HFFc6 (cell line): ENCODE measurements at regions not wholly inside any gene's neighbourhood (a gene's known extent, or its start where the extent isn't known, plus 50 kb on each side); places are given as distances from the start of the nearest gene placed in this dataset.

Experiments
- DNase-seq: peaks from one replicate; pipeline ENCODE4 v3.0.0-alpha.2; 2018
- H3K27ac Mint-ChIP-seq: 2 replicates; pipeline ENCODE4 v1.8.0; 2020; ENCODE audit warnings: mild to moderate bottlenecking, mixed read lengths
- H3K27me3 Mint-ChIP-seq: 2 replicates; pipeline ENCODE4 v1.8.0; 2021; ENCODE audit warnings: mild to moderate bottlenecking, moderate library complexity, mixed read lengths; ENCODE audit not compliant: insufficient read depth
- H3K36me3 Mint-ChIP-seq: 2 replicates; pipeline ENCODE4 v1.8.0; 2021; ENCODE audit warnings: low read depth, mixed read lengths
- H3K4me1 Mint-ChIP-seq: 2 replicates; pipeline ENCODE4 v1.8.0; 2020; ENCODE audit warnings: low read depth, mixed read lengths
- H3K4me3 Mint-ChIP-seq: 2 replicates; pipeline ENCODE4 v1.8.0; 2020; ENCODE audit warnings: mild to moderate bottlenecking, moderate library complexity, mixed read lengths
- H3K9me3 Mint-ChIP-seq: 2 replicates; pipeline ENCODE4 v1.8.0; 2020; ENCODE audit warnings: mild to moderate bottlenecking, mixed read lengths
- TF ChIP-seq, protein P1 (sequence below): fragments of 200-600 bp; sonication (generic); IDR thresholded peaks from 2 replicates; pipeline ENCODE4 v1.5.0; 2021; ENCODE audit warnings: antibody characterized with exemption, mild to moderate bottlenecking

DNA sequence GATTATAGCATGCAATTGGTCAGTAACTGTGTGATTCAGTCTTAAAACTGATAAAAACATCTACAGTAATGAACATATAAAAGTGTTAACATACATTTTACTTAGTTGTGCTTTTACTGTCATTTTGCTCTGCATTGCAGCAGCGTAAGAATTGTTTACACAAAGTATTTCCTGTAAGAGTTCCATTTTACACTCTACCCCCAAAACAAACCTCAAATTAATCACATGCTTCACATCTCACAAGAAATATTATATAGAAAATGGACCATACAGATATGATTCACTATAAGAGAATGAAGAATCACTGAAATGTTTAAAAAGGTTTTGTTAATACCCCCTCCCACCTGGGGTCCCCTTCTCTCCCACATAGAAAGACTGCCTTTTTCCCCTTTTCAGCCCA is 225.9 kb upstream of the LRRN1 start:
- Mint-ChIP-seq H3K27me3 (no peaks in the 10 kb centered on the region; the same call in 1 of the 2 replicates), H3K4me1 (no peaks in the 10 kb centered on the region), H3K36me3 (0 out of 2 replicates have a peak, but pooled peaks cover 1% of the 10 kb centered on the region), H3K27ac (no peak overlapping the region), H3K4me3 (no peak overlapping the region), H3K9me3 (peaks cover 33% of the 10 kb centered on the region)
- TF ChIP-seq, protein P1, sequence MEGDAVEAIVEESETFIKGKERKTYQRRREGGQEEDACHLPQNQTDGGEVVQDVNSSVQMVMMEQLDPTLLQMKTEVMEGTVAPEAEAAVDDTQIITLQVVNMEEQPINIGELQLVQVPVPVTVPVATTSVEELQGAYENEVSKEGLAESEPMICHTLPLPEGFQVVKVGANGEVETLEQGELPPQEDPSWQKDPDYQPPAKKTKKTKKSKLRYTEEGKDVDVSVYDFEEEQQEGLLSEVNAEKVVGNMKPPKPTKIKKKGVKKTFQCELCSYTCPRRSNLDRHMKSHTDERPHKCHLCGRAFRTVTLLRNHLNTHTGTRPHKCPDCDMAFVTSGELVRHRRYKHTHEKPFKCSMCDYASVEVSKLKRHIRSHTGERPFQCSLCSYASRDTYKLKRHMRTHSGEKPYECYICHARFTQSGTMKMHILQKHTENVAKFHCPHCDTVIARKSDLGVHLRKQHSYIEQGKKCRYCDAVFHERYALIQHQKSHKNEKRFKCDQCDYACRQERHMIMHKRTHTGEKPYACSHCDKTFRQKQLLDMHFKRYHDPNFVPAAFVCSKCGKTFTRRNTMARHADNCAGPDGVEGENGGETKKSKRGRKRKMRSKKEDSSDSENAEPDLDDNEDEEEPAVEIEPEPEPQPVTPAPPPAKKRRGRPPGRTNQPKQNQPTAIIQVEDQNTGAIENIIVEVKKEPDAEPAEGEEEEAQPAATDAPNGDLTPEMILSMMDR = no peak
- DNase-seq = no peak

DNA sequence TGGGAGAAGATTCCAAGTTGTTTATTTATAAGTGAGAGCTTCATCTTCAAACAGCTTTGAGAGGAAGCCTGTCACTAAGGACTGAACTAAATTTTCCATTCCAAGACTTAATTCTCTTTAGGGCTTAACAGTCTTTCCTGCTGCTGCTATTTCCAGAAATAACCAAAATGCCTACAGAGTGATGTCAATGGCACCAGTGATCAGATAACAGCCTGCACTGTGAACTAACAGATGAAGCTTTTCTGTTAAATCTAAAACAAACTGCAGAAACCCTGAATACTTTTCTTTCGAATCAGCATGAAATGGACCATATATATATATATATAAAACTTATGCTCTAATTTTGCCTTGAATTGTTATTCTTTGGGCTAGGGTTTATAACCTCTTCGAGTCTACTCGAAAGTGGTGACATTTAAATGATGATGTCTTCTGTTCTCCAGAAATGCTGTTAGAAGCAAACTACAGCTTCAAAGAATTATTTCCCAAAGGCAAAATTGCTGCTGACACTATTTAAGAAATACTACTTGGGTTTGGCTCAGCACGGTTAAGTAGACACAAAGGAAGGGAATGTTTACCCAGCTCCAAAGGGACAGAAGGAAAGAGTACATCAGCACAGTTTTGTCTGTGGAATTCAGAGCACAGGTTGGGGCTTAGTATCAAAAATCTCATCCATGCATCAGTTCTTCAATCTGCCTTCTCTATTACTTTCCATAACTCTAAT is 238.5 kb upstream of the LRRN1 start:
- H3K36me3 Mint-ChIP-seq = no peaks in the 10 kb centered on the region; the same call in 1 of the 2 replicates
- peaks cover 13% of the 10 kb centered on the region; the same call in 1 of the 2 replicates for H3K4me1 Mint-ChIP-seq
- H3K9me3 Mint-ChIP-seq = peaks cover 32% of the 10 kb centered on the region
- peak overlapping the region; percentile 63; the same call in 1 of the 2 replicates for H3K27ac Mint-ChIP-seq
- TF ChIP-seq, protein P1 = no peak
- peak overlapping the region; percentile 33; the same call in 1 of the 2 replicates for H3K4me3 Mint-ChIP-seq
- peak; percentile 17 for DNase-seq
- H3K27me3 Mint-ChIP-seq = no peaks in the 10 kb centered on the region

DNA sequence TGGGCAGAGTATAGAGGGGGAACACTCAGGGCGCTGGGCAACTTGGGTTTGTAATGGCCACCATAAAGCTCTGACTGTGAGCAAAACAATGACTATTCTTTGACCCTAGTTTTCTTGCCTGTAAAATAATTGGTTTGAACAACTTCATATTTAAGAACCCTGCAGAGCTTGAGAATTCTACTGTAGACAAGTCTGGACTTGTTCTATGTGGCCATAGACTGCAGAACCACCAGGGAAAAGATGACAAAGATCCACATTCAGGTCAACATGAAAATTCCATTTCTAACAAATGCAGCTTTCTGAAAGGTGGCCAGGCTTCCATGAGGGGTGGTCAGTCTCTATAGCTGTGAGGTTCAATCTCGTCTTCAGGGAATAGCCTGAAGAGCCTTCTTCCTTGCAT is 239.4 kb upstream of the LRRN1 start:
- Mint-ChIP-seq H3K36me3 (no peaks in the 10 kb centered on the region; the same call in 1 of the 2 replicates), H3K27me3 (no peaks in the 10 kb centered on the region), H3K9me3 (peaks cover 27% of the 10 kb centered on the region), H3K4me3 (no peak overlapping the region), H3K27ac (peak overlapping the region; percentile 63; the same call in 1 of the 2 replicates), H3K4me1 (peaks cover 13% of the 10 kb centered on the region; the same call in 1 of the 2 replicates)
- TF ChIP-seq, protein P1 = no peak
- DNase-seq = no peak

DNA sequence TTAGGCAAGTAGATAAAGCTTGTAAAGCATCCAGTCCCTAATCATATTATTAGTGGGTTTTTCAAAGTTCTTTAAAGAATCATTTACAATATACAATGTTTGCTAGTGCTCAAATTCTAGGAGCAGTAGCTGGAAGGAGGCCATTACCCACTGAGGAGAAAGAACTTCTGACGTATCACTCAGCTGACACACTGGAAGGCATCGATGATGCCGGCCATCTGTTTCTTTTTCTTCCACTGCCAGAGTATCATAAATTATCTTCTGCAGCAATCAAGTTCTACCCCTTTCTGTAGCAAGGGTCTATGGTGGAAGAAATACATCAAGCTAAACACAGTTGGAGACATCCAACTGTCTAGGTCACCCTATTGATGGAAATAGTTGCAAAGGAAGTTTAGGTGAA is 243.2 kb upstream of the LRRN1 start:
- TF ChIP-seq, protein P1 = no peak
- Mint-ChIP-seq H3K4me3 (no peak overlapping the region), H3K4me1 (peaks cover 14% of the 10 kb centered on the region; the same call in 1 of the 2 replicates), H3K9me3 (peaks cover 28% of the 10 kb centered on the region), H3K27me3 (no peaks in the 10 kb centered on the region), H3K36me3 (no peaks in the 10 kb centered on the region; the same call in 1 of the 2 replicates), H3K27ac (no peak overlapping the region)
- no peak for DNase-seq

DNA sequence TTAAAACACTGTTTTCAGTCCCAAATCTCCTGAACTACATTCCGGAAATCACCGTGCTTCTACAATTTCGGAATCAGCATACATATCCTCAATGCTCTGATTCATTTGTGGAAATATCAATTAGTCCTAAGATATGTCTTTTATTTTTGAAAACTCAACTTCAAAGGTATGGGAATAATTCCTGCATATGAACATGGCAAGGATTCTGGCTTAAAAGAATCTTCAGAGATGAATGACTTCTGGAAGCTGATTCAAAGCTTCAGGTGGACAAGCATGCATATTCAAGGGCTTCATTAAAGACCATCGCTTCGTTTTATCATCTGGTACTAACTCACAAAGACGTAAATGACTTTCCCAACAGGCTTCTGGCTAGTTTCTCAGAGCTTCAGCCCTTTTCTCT is 246.0 kb upstream of the LRRN1 start:
- DNase-seq = no peak
- TF ChIP-seq, protein P1 = no peak
- Mint-ChIP-seq H3K4me1 (peaks cover 5% of the 10 kb centered on the region; the same call in 1 of the 2 replicates), H3K36me3 (no peaks in the 10 kb centered on the region), H3K27ac (no peak overlapping the region), H3K9me3 (peaks cover 23% of the 10 kb centered on the region), H3K27me3 (no peaks in the 10 kb centered on the region), H3K4me3 (no peak overlapping the region)
